NB4 (cell line): ENCODE measurements at regions not wholly inside any gene's neighbourhood (a gene's known extent, or its start where the extent isn't known, plus 50 kb on each side); places are given as distances from the start of the nearest gene placed in this dataset.

Experiments used
- CTCF ChIP-seq: IDR thresholded peaks from one replicate; pipeline ENCODE4 v1.5.1; 2012; ENCODE audit warnings: low read depth, low read length
- MAX ChIP-seq: IDR thresholded peaks from 2 replicates; pipeline ENCODE4 v1.6.1; 2011; ENCODE audit warnings: low read depth, low read length
- POLR2A ChIP-seq: IDR thresholded peaks from 2 replicates; pipeline ENCODE4 v1.6.1; 2011; ENCODE audit warnings: mild to moderate bottlenecking; ENCODE audit not compliant: insufficient read length; ENCODE audit errors: extremely low read depth

GRCh38 chr2:156704617-156705016 lies 268.4 kb downstream of the GPD2 start:
- TF ChIP-seq CTCF (no peak), POLR2A (no peak), MAX (no peak)
